Transverse colon (tissue), 4 donors: ENCODE measurements at regions not wholly inside any gene's neighbourhood (a gene's known extent, or its start where the extent isn't known, plus 50 kb on each side); places are given as distances from the start of the nearest gene placed in this dataset.
A peak's percentile ranks its signal among the peaks of the same experiment; 100 is the strongest.

Experiments used
- CTCF ChIP-seq, 5 experiments: fragments of 200-600 bp in 3 of 5; fragments of 450-650 bp in 2 of 5; sonication (generic) in 3 of 5; IDR thresholded peaks; 1 replicate in 2 of 5; 2 replicates in 3 of 5; pipeline ENCODE4 v1.5.1; 2016 to 2017; ENCODE audit warnings: antibody characterized with exemption in 5 of 5, inconsistent platforms in 3 of 5, mild to moderate bottlenecking in 2 of 5, moderate library complexity in 1 of 5
- EP300 ChIP-seq: sonication (generic); formaldehyde crosslinking; IDR thresholded peaks from one replicate; pipeline ENCODE4 v1.6.1; 2017; ENCODE audit warnings: antibody characterized with exemption, low read depth
- POLR2AphosphoS5 ChIP-seq, 3 donors: sonication (generic); formaldehyde crosslinking; IDR thresholded peaks; one replicate each; pipeline ENCODE4 v1.6.1; 2016; ENCODE audit warnings: antibody characterized with exemption in 3 of 3

- TF ChIP-seq EP300 (no peak), POLR2AphosphoS5 (IDR thresholded peaks at IDR 0.05) (no peak), CTCF (IDR thresholded peaks at IDR 0.05) (peak in 1 of 5 experiments; percentile 12)
Observed at GRCh38 chr16:88309908-88310265, 72.9 kb upstream of the ZNF469 start.
